GM13977 (cell line): ENCODE measurements at regions not wholly inside any gene's neighbourhood (a gene's known extent, or its start where the extent isn't known, plus 50 kb on each side); places are given as distances from the start of the nearest gene placed in this dataset.

ENCODE experiments used
- DNase-seq: peaks from one replicate; pipeline ENCODE4 v3.0.0; 2012; ENCODE audit warnings: low spot score
- CTCF ChIP-seq: IDR thresholded peaks from 2 replicates; pipeline ENCODE4 v1.5.1; 2012; ENCODE audit warnings: mild to moderate bottlenecking, control low read depth; ENCODE audit not compliant: insufficient read depth; ENCODE audit errors: extremely low read depth, missing control alignments
- in situ Hi-C: fragments of 300-500 bp; cut with MboI; formaldehyde crosslinking; loops from one replicate; pipeline ENCODE4 v1.12.0; 2022; ENCODE audit warnings: low sequenced_read_pairs, low pct_unique_long_range_greater_than_20kb, mixed read lengths, inconsistent platforms; ENCODE audit not compliant: unreplicated experiment

GRCh38 chr2:16191431-16192200 lies 251.3 kb downstream of the MYCN start:
- no peak for DNase-seq
- no peak for TF ChIP-seq CTCF
- in situ Hi-C loops: no loop called here

GRCh38 chr2:16190446-16191270 lies 250.3 kb downstream of the MYCN start:
- TF ChIP-seq CTCF: no peak
- in situ Hi-C loops: no loop called here
- no peak for DNase-seq

GRCh38 chr2:16189836-16190160 lies 249.4 kb downstream of the MYCN start:
- DNase-seq: no peak
- no peak for TF ChIP-seq CTCF
- in situ Hi-C loops: no loop called here

- no peak for DNase-seq
- in situ Hi-C loops: no loop called here
- TF ChIP-seq CTCF: no peak
Observed at GRCh38 chr2:16189029-16189835, 248.9 kb downstream of the MYCN start.

- in situ Hi-C loops: no loop called here
- no peak for DNase-seq
- no peak for TF ChIP-seq CTCF
Observed at GRCh38 chr2:16188261-16188890, 248.0 kb downstream of the MYCN start.

GRCh38 chr2:16187482-16187817 lies 247.1 kb downstream of the MYCN start:
- TF ChIP-seq CTCF: no peak
- in situ Hi-C loops: no loop called here
- no peak for DNase-seq
